ENCODE measurements at regions not wholly inside any gene's neighbourhood (a gene's known extent, or its start where the extent isn't known, plus 50 kb on each side); places are given as distances from the start of the nearest gene placed in this dataset.

DNA sequence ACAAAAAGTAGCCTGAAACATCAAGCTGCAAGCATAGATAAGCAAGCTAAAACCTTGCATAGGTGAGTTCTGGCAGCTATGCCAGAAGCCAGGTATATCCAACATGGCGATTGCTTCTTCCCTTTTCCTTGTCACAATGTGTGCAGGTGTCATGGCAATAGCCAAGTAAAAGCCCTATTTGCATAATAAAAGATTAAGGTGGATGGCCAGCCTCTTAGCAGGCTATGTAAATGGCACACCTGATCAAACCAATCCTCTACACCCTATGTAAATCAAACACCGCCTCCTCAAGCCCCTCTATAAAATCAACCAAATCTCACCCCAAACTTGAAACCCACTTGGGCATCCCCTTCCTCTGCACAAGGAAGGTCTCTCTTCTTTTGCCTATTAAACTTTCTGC lies 366.8 kb downstream of the VGLL3 start:
- H3K27ac ChIP-seq = no peak overlapping the region
- no peaks in the 10 kb centered on the region for H3K27me3 ChIP-seq (replicated peaks; ENCODE audit: insufficient read depth)
- no peaks in the 10 kb centered on the region for H3K9me3 ChIP-seq
- TF ChIP-seq POLR2AphosphoS5 (IDR thresholded peaks at IDR 0.05) (no peak), POLR2A (IDR thresholded peaks at IDR 0.05) (no peak)
- TF ChIP-seq, protein P1, sequence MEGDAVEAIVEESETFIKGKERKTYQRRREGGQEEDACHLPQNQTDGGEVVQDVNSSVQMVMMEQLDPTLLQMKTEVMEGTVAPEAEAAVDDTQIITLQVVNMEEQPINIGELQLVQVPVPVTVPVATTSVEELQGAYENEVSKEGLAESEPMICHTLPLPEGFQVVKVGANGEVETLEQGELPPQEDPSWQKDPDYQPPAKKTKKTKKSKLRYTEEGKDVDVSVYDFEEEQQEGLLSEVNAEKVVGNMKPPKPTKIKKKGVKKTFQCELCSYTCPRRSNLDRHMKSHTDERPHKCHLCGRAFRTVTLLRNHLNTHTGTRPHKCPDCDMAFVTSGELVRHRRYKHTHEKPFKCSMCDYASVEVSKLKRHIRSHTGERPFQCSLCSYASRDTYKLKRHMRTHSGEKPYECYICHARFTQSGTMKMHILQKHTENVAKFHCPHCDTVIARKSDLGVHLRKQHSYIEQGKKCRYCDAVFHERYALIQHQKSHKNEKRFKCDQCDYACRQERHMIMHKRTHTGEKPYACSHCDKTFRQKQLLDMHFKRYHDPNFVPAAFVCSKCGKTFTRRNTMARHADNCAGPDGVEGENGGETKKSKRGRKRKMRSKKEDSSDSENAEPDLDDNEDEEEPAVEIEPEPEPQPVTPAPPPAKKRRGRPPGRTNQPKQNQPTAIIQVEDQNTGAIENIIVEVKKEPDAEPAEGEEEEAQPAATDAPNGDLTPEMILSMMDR (IDR thresholded peaks at IDR 0.05) = no peak
- no peak overlapping the region for H3K4me3 ChIP-seq
- H3K36me3 ChIP-seq = no peaks in the 10 kb centered on the region
- H3K4me1 ChIP-seq (replicated peaks) = no peaks in the 10 kb centered on the region
- intact Hi-C loops (cut with DNase I) = no loop called here
- WGBS = 100% methylated on average over 2 of the region's 2 CpGs
- no peak for DNase-seq (ENCODE audit: low spot score)

DNA sequence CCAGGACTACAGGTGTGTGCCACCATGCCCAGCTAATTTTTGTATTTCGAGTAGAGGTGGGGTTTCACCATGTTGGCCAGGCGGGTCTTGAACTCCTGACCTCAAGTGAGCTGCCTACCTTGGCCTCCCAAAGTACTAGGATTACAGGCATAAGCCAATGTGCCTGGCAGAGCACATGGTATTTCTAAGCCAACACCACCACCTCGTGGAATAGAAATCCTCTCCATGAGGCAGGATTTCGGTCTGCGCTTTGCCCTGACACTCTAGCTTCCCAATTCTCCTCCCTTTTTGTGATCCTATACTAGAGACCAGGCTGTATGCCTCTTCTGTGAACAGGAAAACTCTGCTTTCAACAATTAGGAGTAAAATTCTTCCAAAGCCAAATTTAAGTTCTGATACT lies 372.2 kb downstream of the VGLL3 start:
- Histone ChIP-seq H3K4me1 (replicated peaks) (no peaks in the 10 kb centered on the region), H3K27me3 (replicated peaks; ENCODE audit: insufficient read depth) (no peaks in the 10 kb centered on the region), H3K36me3 (no peaks in the 10 kb centered on the region), H3K4me3 (no peak overlapping the region), H3K9me3 (no peaks in the 10 kb centered on the region), H3K27ac (no peak overlapping the region)
- DNase-seq (ENCODE audit: low spot score) = no peak
- TF ChIP-seq POLR2A (IDR thresholded peaks at IDR 0.05) = no peak
- TF ChIP-seq, protein P1 (IDR thresholded peaks at IDR 0.05) = no peak
- no peak for TF ChIP-seq POLR2AphosphoS5 (IDR thresholded peaks at IDR 0.05)
- intact Hi-C loops (cut with DNase I) = no loop called here
- 71% methylated on average over 5 of the region's 5 CpGs for WGBS

- H3K27me3 ChIP-seq (replicated peaks; ENCODE audit: insufficient read depth) = no peaks in the 10 kb centered on the region
- intact Hi-C loops (cut with DNase I) = no loop called here
- H3K4me1 ChIP-seq (replicated peaks) = no peaks in the 10 kb centered on the region
- no peak overlapping the region for H3K4me3 ChIP-seq
- TF ChIP-seq, protein P1 (IDR thresholded peaks at IDR 0.05) = no peak
- TF ChIP-seq POLR2AphosphoS5 (IDR thresholded peaks at IDR 0.05) (no peak), POLR2A (IDR thresholded peaks at IDR 0.05) (no peak)
- no peaks in the 10 kb centered on the region for H3K9me3 ChIP-seq
- no peak overlapping the region for H3K27ac ChIP-seq
- H3K36me3 ChIP-seq = no peaks in the 10 kb centered on the region
- WGBS = 54% methylated on average over 2 of the region's 2 CpGs
- no peak for DNase-seq (ENCODE audit: low spot score)
Observed at GRCh38 chr3:86605166-86605565, 385.8 kb downstream of the VGLL3 start.

DNA sequence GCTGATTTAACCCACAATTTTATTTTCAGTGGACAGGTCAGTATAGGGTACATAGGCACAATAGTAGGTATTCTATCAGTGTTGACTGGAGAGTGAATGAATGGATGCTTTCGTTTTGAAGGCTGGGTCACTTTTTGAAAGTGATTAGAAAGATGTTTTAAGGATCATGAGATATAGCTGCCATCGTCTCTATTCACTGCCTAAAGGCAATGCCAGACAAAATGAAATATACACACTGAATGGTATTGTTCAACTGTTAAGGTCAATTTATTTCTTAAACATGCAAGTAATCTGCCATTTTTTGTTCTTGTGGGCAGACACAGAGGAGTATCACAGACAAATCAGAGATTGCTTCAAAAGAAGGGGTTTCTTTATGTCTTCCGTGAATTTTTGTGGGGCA lies 395.3 kb downstream of the VGLL3 start:
- Histone ChIP-seq H3K4me3 (no peak overlapping the region), H3K27me3 (replicated peaks; ENCODE audit: insufficient read depth) (no peaks in the 10 kb centered on the region), H3K36me3 (no peaks in the 10 kb centered on the region), H3K4me1 (replicated peaks) (no peaks in the 10 kb centered on the region), H3K27ac (no peak overlapping the region), H3K9me3 (no peaks in the 10 kb centered on the region)
- intact Hi-C loops (cut with DNase I) = no loop called here
- 75% methylated on average over 3 of the region's 3 CpGs for WGBS
- TF ChIP-seq, protein P1 (IDR thresholded peaks at IDR 0.05) = no peak
- TF ChIP-seq POLR2AphosphoS5 (IDR thresholded peaks at IDR 0.05) = no peak
- no peak for TF ChIP-seq POLR2A (IDR thresholded peaks at IDR 0.05)
- DNase-seq (ENCODE audit: low spot score) = no peak

DNA sequence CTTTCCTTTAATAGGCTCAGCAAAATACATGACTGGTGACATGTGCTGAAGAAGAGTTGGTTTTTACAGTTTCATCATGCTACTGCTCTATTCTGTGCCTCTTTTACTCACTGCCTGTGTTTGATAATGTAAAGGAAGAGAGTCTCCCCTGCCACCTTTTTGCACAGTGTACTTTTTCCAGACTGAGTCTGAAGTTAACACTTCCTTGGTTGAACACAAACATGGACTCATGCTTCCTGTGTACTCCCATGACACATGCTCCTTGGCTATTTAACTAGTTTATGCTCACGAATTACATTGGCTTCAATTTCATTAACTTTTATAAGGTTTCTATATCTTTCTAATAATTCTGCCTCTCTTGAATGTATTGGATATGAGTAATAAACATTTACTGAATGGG lies 396.1 kb downstream of the VGLL3 start:
- Histone ChIP-seq H3K36me3 (no peaks in the 10 kb centered on the region), H3K27ac (no peak overlapping the region), H3K4me1 (replicated peaks) (no peaks in the 10 kb centered on the region), H3K4me3 (no peak overlapping the region), H3K27me3 (replicated peaks; ENCODE audit: insufficient read depth) (no peaks in the 10 kb centered on the region), H3K9me3 (no peaks in the 10 kb centered on the region)
- no peak for DNase-seq (ENCODE audit: low spot score)
- intact Hi-C loops (cut with DNase I) = no loop called here
- no peak for TF ChIP-seq POLR2A (IDR thresholded peaks at IDR 0.05)
- TF ChIP-seq, protein P1 (IDR thresholded peaks at IDR 0.05) = no peak
- TF ChIP-seq POLR2AphosphoS5 (IDR thresholded peaks at IDR 0.05) = no peak
- WGBS = 28% methylated on average over 1 of the region's 1 CpG
